H1 (cell line): ENCODE measurements at regions not wholly inside any gene's neighbourhood (a gene's known extent, or its start where the extent isn't known, plus 50 kb on each side); places are given as distances from the start of the nearest gene placed in this dataset.

Experiments used
- BCL11A ChIP-seq, 2 experiments: IDR thresholded peaks; one replicate each; pipeline ENCODE4 v1.6.1; 2011; ENCODE audit warnings: low read depth in 2 of 2, low read length in 2 of 2, mild to moderate bottlenecking in 2 of 2
- CHD1 ChIP-seq: IDR thresholded peaks from 2 replicates; pipeline ENCODE4 v1.6.1; 2012; ENCODE audit warnings: low read depth, low read length, improper control_type of control experiment
- MAFK ChIP-seq: IDR thresholded peaks from 2 replicates; pipeline ENCODE4 v1.6.1; 2012; ENCODE audit warnings: low read depth, mild to moderate bottlenecking, improper control_type of control experiment, low read length
- POU5F1 ChIP-seq: IDR thresholded peaks from 2 replicates; pipeline ENCODE4 v1.6.1; 2011; ENCODE audit warnings: low read depth, mild to moderate bottlenecking, low read length, moderate library complexity

DNA sequence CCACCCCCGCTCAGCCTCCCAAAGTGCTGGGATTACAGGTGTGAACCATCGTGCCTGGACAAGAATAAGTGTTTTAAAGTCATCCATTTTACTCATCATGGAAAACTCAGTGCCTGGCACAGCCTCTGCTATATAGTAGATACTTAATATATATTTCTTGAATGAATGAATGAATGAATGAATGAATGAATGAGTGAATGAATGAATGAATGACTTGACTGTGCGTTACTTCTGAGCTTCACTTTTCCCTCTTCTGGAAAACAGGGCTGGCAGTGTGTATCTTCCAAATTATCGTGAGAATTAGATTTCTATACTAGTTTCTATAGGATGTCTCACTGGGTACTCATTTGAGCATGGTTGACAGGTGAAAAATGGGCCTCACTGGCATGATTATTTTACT, 307.3 kb upstream of the ERCC4 start (continued):
- no peak for TF ChIP-seq CHD1
- TF ChIP-seq BCL11A (IDR thresholded peaks at IDR 0.05; ENCODE audit: low read depth in 2 of 2, low read length in 2 of 2), result no peak
- no peak for TF ChIP-seq MAFK
- TF ChIP-seq POU5F1, result no peak
- TF ChIP-seq, all 59 proteins: peak for 0
